ENCODE measurements at regions not wholly inside any gene's neighbourhood (a gene's known extent, or its start where the extent isn't known, plus 50 kb on each side); places are given as distances from the start of the nearest gene placed in this dataset.

DNA sequence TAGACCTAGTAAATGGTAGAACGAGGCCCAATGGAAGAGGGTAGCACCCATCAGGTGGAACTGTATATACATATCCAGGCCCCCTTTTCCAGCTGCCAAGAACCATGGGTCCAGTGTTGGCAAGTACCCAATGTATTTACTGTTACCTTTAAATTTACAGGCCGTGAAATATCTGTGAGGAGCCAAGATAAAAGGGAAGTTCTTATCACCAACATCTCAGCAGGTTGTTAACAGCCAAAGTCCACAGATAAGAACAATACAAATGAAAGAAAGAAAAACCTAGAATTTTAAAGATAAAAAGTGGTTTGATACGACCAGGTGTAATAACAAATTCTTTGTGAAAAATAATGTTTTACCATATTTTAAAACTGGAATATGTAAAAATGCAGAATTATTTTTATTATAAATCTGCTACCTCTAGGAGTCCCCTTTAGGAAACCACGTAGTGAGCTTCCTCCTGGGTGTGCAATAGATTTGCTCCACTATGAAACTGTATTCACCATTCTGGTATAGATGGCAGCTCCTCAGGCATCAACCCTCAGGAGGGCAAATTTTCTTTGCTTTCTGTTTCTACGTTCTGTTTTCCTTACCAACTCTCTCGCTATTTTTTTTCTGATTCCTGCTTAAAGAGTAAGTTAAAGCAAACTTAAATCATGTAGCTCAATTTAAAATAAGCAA lies 292.2 kb upstream of the SLC10A2 start:
- TF ChIP-seq SUZ12 (IDR thresholded peaks at IDR 0.05; ENCODE audit: extremely low read depth, insufficient read depth, insufficient read length) (no peak), ZNF274 (IDR thresholded peaks at IDR 0.05; ENCODE audit: low read depth, low read length) (no peak)
